ENCODE measurements at regions not wholly inside any gene's neighbourhood (a gene's known extent, or its start where the extent isn't known, plus 50 kb on each side); places are given as distances from the start of the nearest gene placed in this dataset.

- no peak overlapping the region for H3K4me2 ChIP-seq (ENCODE audit: insufficient read depth, low read length)
- no peaks in the 10 kb centered on the region for H4K20me1 ChIP-seq (replicated peaks; ENCODE audit: control insufficient read depth, extremely low read depth, insufficient read depth, low read length)
- dilution Hi-C loops (cut with MboI; ENCODE audit: extremely low pct_ligation_motif_present, low sequenced_read_pairs) (no loop called here), intact Hi-C loops (cut with micrococcal nuclease) (no loop called here)
- H3K36me3 ChIP-seq (ENCODE audit: control insufficient read depth in 2 of 2, extremely low read depth in 1 of 2, insufficient read depth in 2 of 2, low read length in 2 of 2), result no peaks in the 10 kb centered on the region
- TF ChIP-seq CTCF (IDR thresholded peaks at IDR 0.05; ENCODE audit: extremely low read depth in 1 of 2, insufficient read depth in 1 of 2, low read depth in 1 of 2, low read length in 2 of 2) (no peak), MAX (IDR thresholded peaks at IDR 0.05; ENCODE audit: insufficient read depth, insufficient read length) (no peak), POLR2AphosphoS5 (IDR thresholded peaks at IDR 0.05; ENCODE audit: insufficient read depth, low read depth, low read length) (no peak), POLR2A (IDR thresholded peaks at IDR 0.05; ENCODE audit: low read depth, low read length) (no peak), JUN (IDR thresholded peaks at IDR 0.05; ENCODE audit: borderline replicate concordance, insufficient read depth, insufficient read length, low read depth) (no peak), FOS (IDR thresholded peaks at IDR 0.05; ENCODE audit: borderline replicate concordance, insufficient read depth, low read length) (no peak), EZH2 (IDR thresholded peaks at IDR 0.05; ENCODE audit: borderline replicate concordance, low read depth, low read length, severe bottlenecking) (no peak)
- H2AFZ ChIP-seq (ENCODE audit: low read depth, low read length), result no peak overlapping the region
- H3K27ac ChIP-seq (ENCODE audit: insufficient read depth, low read depth, low read length), result no peak overlapping the region
- no peaks in the 10 kb centered on the region for H3K9me3 ChIP-seq (replicated peaks; ENCODE audit: control insufficient read depth, insufficient read depth, low read length)
- no peaks in the 10 kb centered on the region for H3K4me1 ChIP-seq (ENCODE audit: control insufficient read depth, extremely low read depth, insufficient read depth, low read length)
- POLR2A ChIA-PET, result no interaction called here
- CTCF ChIA-PET, result interaction anchor here (1.3 to 1.9 kb wide), 2 partner anchors 100 to 101 kb away, joined by 3 to 4 read pairs; no protein-coding TSS in a partner anchor
- no peak overlapping the region for H3K4me3 ChIP-seq (replicated peaks in 1 of 3; ENCODE audit: insufficient read depth in 1 of 3, low read depth in 1 of 3, low read length in 3 of 3)
- FAIRE-seq (no peak), DNase-seq (ENCODE audit: low read depth, low spot score) (no peak)
- no TSS peak for BruUV-seq (replicated peaks)
- no peaks in the 10 kb centered on the region for H3K9me1 ChIP-seq (replicated peaks; ENCODE audit: control insufficient read depth, extremely low read depth, insufficient read depth, low read length)
- no peaks in the 10 kb centered on the region for H3K79me2 ChIP-seq (ENCODE audit: control insufficient read depth, insufficient read depth, low read length)
- H3K9ac ChIP-seq (replicated peaks; ENCODE audit: extremely low read depth, insufficient read depth, low read length), result no peak overlapping the region
- no peaks in the 10 kb centered on the region for H3K27me3 ChIP-seq (ENCODE audit: control insufficient read depth in 2 of 2, insufficient read depth in 2 of 2, low read length in 2 of 2)
Measured at GRCh38 chr16:80366023-80366422, 174.8 kb upstream of the DYNLRB2 start.

All from endothelial cell of umbilical vein (primary cell).